PFSK-1 (cell line): ENCODE measurements at regions not wholly inside any gene's neighbourhood (a gene's known extent, or its start where the extent isn't known, plus 50 kb on each side); places are given as distances from the start of the nearest gene placed in this dataset.

Experiments used
- FOXP2 ChIP-seq: optimal IDR thresholded peaks from 2 replicates; pipeline ENCODE3; 2011; ENCODE audit warnings: borderline replicate concordance, control low read depth, inconsistent platforms; ENCODE audit not compliant: insufficient read depth; ENCODE audit errors: extremely low read length, extremely low read depth
- POLR2AphosphoS5 ChIP-seq: IDR thresholded peaks from 2 replicates; pipeline ENCODE4 v1.6.1; 2012; ENCODE audit warnings: low read depth, mild to moderate bottlenecking, control low read depth, low read length, moderate library complexity
- REST ChIP-seq, 2 experiments: IDR thresholded peaks; 2 replicates each; pipeline versions ENCODE4 v1.6.1 to v1.8.0; 2011 to 2012; ENCODE audit warnings: low read depth in 2 of 2, low read length in 2 of 2, control low read depth in 1 of 2, inconsistent platforms in 1 of 2, mild to moderate bottlenecking in 1 of 2, moderate library complexity in 1 of 2; ENCODE audit not compliant: insufficient read depth in 1 of 2
- SIN3A ChIP-seq: IDR thresholded peaks from 2 replicates; pipeline ENCODE4 v1.6.1; 2012; ENCODE audit warnings: mild to moderate bottlenecking, low read length, moderate library complexity, borderline replicate concordance; ENCODE audit not compliant: insufficient read depth
- TAF1 ChIP-seq: IDR thresholded peaks from 2 replicates; pipeline ENCODE4 v1.6.1; 2012; ENCODE audit warnings: low read length, control low read depth, borderline replicate concordance; ENCODE audit not compliant: insufficient read depth

- TF ChIP-seq SIN3A: no peak
These were observed 650.0 kb upstream of the BOD1L1 start for GRCh38 chr4:14277505-14277904.

- TF ChIP-seq REST (IDR thresholded peaks at IDR 0.05; ENCODE audit: insufficient read depth in 1 of 2, low read depth in 2 of 2, low read length in 2 of 2) (no peak), TAF1 (no peak), POLR2AphosphoS5 (no peak), SIN3A (no peak), FOXP2 (no peak)
These were observed 653.0 kb upstream of the BOD1L1 start for GRCh38 chr4:14280567-14280966.

- TF ChIP-seq REST (IDR thresholded peaks at IDR 0.05; ENCODE audit: insufficient read depth in 1 of 2, low read depth in 2 of 2, low read length in 2 of 2) (no peak), FOXP2 (no peak), TAF1 (no peak), POLR2AphosphoS5 (no peak), SIN3A (no peak)
These were observed 657.1 kb upstream of the BOD1L1 start for GRCh38 chr4:14284578-14284977.

GRCh38 chr4:14289708-14290107 lies 662.2 kb upstream of the BOD1L1 start:
- TF ChIP-seq REST (IDR thresholded peaks at IDR 0.05; ENCODE audit: insufficient read depth in 1 of 2, low read depth in 2 of 2, low read length in 2 of 2) (no peak), POLR2AphosphoS5 (no peak)

GRCh38 chr4:14293582-14293981 lies 666.1 kb upstream of the BOD1L1 start:
- TF ChIP-seq POLR2AphosphoS5 (no peak), TAF1 (no peak), SIN3A (no peak), REST (IDR thresholded peaks at IDR 0.05; ENCODE audit: insufficient read depth in 1 of 2, low read depth in 2 of 2, low read length in 2 of 2) (no peak), FOXP2 (no peak)
